ENCODE measurements at regions not wholly inside any gene's neighbourhood (a gene's known extent, or its start where the extent isn't known, plus 50 kb on each side); places are given as distances from the start of the nearest gene placed in this dataset.

- Histone ChIP-seq H3K9me3 (no peaks in the 10 kb centered on the region), H3K36me3 (ENCODE audit: low read depth, missing control alignments) (no peaks in the 10 kb centered on the region), H3K4me3 (no peak overlapping the region), H3K4me1 (no peaks in the 10 kb centered on the region), H3K27me3 (no peaks in the 10 kb centered on the region), H3K27ac (no peak overlapping the region)
- TF ChIP-seq CTCF (IDR thresholded peaks at IDR 0.05) (no peak), POLR2A (IDR thresholded peaks at IDR 0.05) (no peak)
- no peak for DNase-seq
- intact Hi-C loops (cut with DNase I; ENCODE audit: low total_unique reads): no loop called here
- WGBS, 2 donors: 90 to 91% methylated on average over 2 of the region's 2 CpGs
These were observed 52.1 kb downstream of the CARTPT start for GRCh38 chr5:71771191-71771590.

- DNase-seq: peak; percentile 65
- TF ChIP-seq CTCF (IDR thresholded peaks at IDR 0.05) (peak; percentile 33 to 67 (median 61)), POLR2A (IDR thresholded peaks at IDR 0.05) (no peak)
- Histone ChIP-seq H3K36me3 (ENCODE audit: low read depth, missing control alignments) (no peaks in the 10 kb centered on the region), H3K9me3 (no peaks in the 10 kb centered on the region), H3K4me3 (no peak overlapping the region), H3K27me3 (no peaks in the 10 kb centered on the region), H3K4me1 (no peaks in the 10 kb centered on the region), H3K27ac (no peak overlapping the region)
- intact Hi-C loops (cut with DNase I; ENCODE audit: low total_unique reads): no loop called here
- WGBS, 2 donors: 57 to 71% methylated on average over 4 of the region's 4 CpGs
These were observed 59.7 kb downstream of the CARTPT start for GRCh38 chr5:71778678-71779276.

GRCh38 chr5:71780597-71780996, 61.5 kb downstream of the CARTPT start:
- H3K27ac ChIP-seq: no peak overlapping the region
- WGBS, 2 donors: 85 to 89% methylated on average over 6 of the region's 6 CpGs
- intact Hi-C loops (cut with DNase I; ENCODE audit: low total_unique reads): loop anchor here (5.0 kb wide), 1 partner anchor 527 kb away; no protein-coding TSS in a partner anchor

GRCh38 chr5:71782393-71782770, 63.3 kb downstream of the CARTPT start:
- Histone ChIP-seq H3K4me1 (no peaks in the 10 kb centered on the region), H3K27ac (no peak overlapping the region)
- WGBS, 2 donors: 67 to 83% methylated on average over 3 of the region's 3 CpGs

More at GRCh38 chr5:71780597-71780996, 61.5 kb downstream of the CARTPT start:
- TF ChIP-seq POLR2A (IDR thresholded peaks at IDR 0.05) (no peak), CTCF (IDR thresholded peaks at IDR 0.05) (no peak)
- DNase-seq: no peak
- H3K4me3 ChIP-seq: no peak overlapping the region
- no peaks in the 10 kb centered on the region for H3K9me3 ChIP-seq
- no peaks in the 10 kb centered on the region for H3K27me3 ChIP-seq
- no peaks in the 10 kb centered on the region for H3K36me3 ChIP-seq (ENCODE audit: low read depth, missing control alignments)
- no peaks in the 10 kb centered on the region for H3K4me1 ChIP-seq

More at GRCh38 chr5:71782393-71782770, 63.3 kb downstream of the CARTPT start:
- no peak overlapping the region for H3K4me3 ChIP-seq
- H3K36me3 ChIP-seq (ENCODE audit: low read depth, missing control alignments): no peaks in the 10 kb centered on the region
- no peak for DNase-seq
- H3K27me3 ChIP-seq: no peaks in the 10 kb centered on the region
- H3K9me3 ChIP-seq: no peaks in the 10 kb centered on the region
- TF ChIP-seq CTCF (IDR thresholded peaks at IDR 0.05) (no peak), POLR2A (IDR thresholded peaks at IDR 0.05) (no peak)
- intact Hi-C loops (cut with DNase I; ENCODE audit: low total_unique reads): loop anchor here (5.0 kb wide), 1 partner anchor 525 kb away; no protein-coding TSS in a partner anchor

All from testis (tissue), 2 donors.